Neutrophil (primary cell): ENCODE measurements at regions not wholly inside any gene's neighbourhood (a gene's known extent, or its start where the extent isn't known, plus 50 kb on each side); places are given as distances from the start of the nearest gene placed in this dataset.

Experiments used
- H3K27ac ChIP-seq: fragments of 200-600 bp; sonication (generic); 2 replicates; pipeline ENCODE4 v1.5.1; 2016; ENCODE audit warnings: mild to moderate bottlenecking, moderate library complexity
- H3K27me3 ChIP-seq: fragments of 200-600 bp; sonication (generic); 2 replicates; pipeline ENCODE4 v1.6.0; 2016; ENCODE audit warnings: mild to moderate bottlenecking
- H3K36me3 ChIP-seq: fragments of 200-600 bp; sonication (generic); 2 replicates; pipeline ENCODE4 v1.5.1; 2017
- H3K4me1 ChIP-seq, 2 experiments: fragments of 200-600 bp in 1 of 2; sonication (generic) in 1 of 2; 1 replicate in 1 of 2; 2 replicates in 1 of 2; pipeline versions ENCODE4 v1.5.1 to v1.6.1; 2013 to 2016; ENCODE audit warnings: low read depth in 1 of 2, low read length in 1 of 2, mild to moderate bottlenecking in 1 of 2, moderate library complexity in 1 of 2; ENCODE audit not compliant: control insufficient read depth in 1 of 2, insufficient read depth in 1 of 2
- H3K4me3 ChIP-seq, 2 experiments: fragments of 200-600 bp in 1 of 2; sonication (generic) in 1 of 2; 1 replicate in 1 of 2; 2 replicates in 1 of 2; pipeline ENCODE4 v1.5.1; 2013 to 2016; ENCODE audit warnings: low read depth in 1 of 2, low read length in 1 of 2, mild to moderate bottlenecking in 1 of 2, moderate library complexity in 1 of 2
- H3K9me3 ChIP-seq: fragments of 200-600 bp; sonication (generic); 2 replicates; pipeline ENCODE4 v1.5.1; 2016
- TF ChIP-seq, protein P1 (sequence below): fragments of 200-600 bp; sonication (generic); IDR thresholded peaks from 2 replicates; pipeline ENCODE4 v1.5.1; 2016; ENCODE audit warnings: antibody characterized with exemption

DNA sequence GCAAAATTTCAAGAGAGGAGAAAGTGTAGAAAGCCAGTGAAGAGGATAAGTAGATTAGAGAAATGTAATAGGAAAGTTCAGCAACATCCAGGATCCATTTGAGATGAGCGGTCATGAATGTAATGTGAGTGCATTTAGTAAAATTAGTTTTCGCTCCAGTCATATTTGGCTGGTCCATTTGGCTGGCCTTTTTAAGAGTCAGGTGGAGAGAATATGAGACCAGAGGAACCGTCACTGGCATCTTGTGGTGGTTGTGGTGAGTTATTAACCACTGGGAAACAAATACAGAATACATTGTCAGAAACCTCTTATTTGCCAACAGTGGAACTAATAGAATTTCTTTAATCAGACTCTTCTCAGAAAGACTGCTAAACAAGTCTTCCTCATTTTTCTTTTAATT lies 1064.3 kb upstream of the CDH2 start:
- H3K4me3 ChIP-seq = no peak overlapping the region
- no peak overlapping the region for H3K27ac ChIP-seq
- TF ChIP-seq, protein P1, sequence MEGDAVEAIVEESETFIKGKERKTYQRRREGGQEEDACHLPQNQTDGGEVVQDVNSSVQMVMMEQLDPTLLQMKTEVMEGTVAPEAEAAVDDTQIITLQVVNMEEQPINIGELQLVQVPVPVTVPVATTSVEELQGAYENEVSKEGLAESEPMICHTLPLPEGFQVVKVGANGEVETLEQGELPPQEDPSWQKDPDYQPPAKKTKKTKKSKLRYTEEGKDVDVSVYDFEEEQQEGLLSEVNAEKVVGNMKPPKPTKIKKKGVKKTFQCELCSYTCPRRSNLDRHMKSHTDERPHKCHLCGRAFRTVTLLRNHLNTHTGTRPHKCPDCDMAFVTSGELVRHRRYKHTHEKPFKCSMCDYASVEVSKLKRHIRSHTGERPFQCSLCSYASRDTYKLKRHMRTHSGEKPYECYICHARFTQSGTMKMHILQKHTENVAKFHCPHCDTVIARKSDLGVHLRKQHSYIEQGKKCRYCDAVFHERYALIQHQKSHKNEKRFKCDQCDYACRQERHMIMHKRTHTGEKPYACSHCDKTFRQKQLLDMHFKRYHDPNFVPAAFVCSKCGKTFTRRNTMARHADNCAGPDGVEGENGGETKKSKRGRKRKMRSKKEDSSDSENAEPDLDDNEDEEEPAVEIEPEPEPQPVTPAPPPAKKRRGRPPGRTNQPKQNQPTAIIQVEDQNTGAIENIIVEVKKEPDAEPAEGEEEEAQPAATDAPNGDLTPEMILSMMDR = no peak
- no peaks in the 10 kb centered on the region for H3K4me1 ChIP-seq
- no peaks in the 10 kb centered on the region for H3K9me3 ChIP-seq
- no peaks in the 10 kb centered on the region for H3K27me3 ChIP-seq
- H3K36me3 ChIP-seq = no peaks in the 10 kb centered on the region

DNA sequence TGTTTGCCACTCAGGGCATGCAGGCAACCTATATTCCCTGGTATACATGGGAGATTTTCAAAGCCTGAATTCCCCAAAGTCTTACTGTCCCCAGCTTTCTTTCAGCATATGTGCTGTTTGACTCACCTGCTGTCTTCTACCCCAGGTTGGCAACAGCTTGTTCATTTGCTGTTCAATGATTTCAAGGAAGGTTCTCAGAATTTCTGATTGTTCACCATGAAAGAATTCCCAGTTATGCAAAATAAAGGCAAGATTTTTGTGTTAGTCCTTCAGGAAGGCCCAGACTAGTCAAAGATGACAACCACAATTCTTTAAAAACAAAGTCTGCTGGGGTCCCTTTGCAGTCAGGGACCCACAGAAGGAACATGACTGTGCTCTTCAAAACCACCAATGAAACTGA lies 1057.8 kb upstream of the CDH2 start:
- Histone ChIP-seq H3K27ac (no peak overlapping the region), H3K4me3 (no peak overlapping the region), H3K9me3 (no peaks in the 10 kb centered on the region), H3K27me3 (no peaks in the 10 kb centered on the region), H3K36me3 (no peaks in the 10 kb centered on the region), H3K4me1 (no peaks in the 10 kb centered on the region)
- TF ChIP-seq, protein P1 = no peak

- Histone ChIP-seq H3K27me3 (no peaks in the 10 kb centered on the region), H3K27ac (no peak overlapping the region), H3K36me3 (no peaks in the 10 kb centered on the region), H3K4me3 (no peak overlapping the region), H3K4me1 (no peaks in the 10 kb centered on the region), H3K9me3 (no peaks in the 10 kb centered on the region)
- TF ChIP-seq, protein P1 = no peak
Measured at GRCh38 chr18:29226213-29226612, 1049.3 kb upstream of the CDH2 start.

- TF ChIP-seq, protein P1 = no peak
- no peaks in the 10 kb centered on the region for H3K4me1 ChIP-seq
- H3K9me3 ChIP-seq = no peaks in the 10 kb centered on the region
- no peaks in the 10 kb centered on the region for H3K36me3 ChIP-seq
- no peak overlapping the region for H3K4me3 ChIP-seq
- H3K27me3 ChIP-seq = no peaks in the 10 kb centered on the region
- no peak overlapping the region for H3K27ac ChIP-seq
Measured at GRCh38 chr18:29225351-29225750, 1048.4 kb upstream of the CDH2 start.

- H3K36me3 ChIP-seq = no peaks in the 10 kb centered on the region
- no peak overlapping the region for H3K4me3 ChIP-seq
- no peak overlapping the region for H3K27ac ChIP-seq
- no peaks in the 10 kb centered on the region for H3K4me1 ChIP-seq
- TF ChIP-seq, protein P1 = no peak
- no peaks in the 10 kb centered on the region for H3K27me3 ChIP-seq
- H3K9me3 ChIP-seq = no peaks in the 10 kb centered on the region
Measured at GRCh38 chr18:29218091-29218490, 1041.2 kb upstream of the CDH2 start.
